ENCODE measurements at regions not wholly inside any gene's neighbourhood (a gene's known extent, or its start where the extent isn't known, plus 50 kb on each side); places are given as distances from the start of the nearest gene placed in this dataset.

GRCh38 chr9:105835721-105836120 is 141.4 kb downstream of the TMEM38B start:
- no peak for DNase-seq (ENCODE audit: low read depth)
- TF ChIP-seq CTCF (IDR thresholded peaks at IDR 0.05; ENCODE audit: control insufficient read depth, extremely low read depth, insufficient read depth), result no peak
- H3K4me3 ChIP-seq (ENCODE audit: low read depth, low read length), result no peak overlapping the region

- DNase-seq (ENCODE audit: low read depth), result no peak
- no peak overlapping the region for H3K4me3 ChIP-seq (ENCODE audit: low read depth, low read length)
- no peak for TF ChIP-seq CTCF (IDR thresholded peaks at IDR 0.05; ENCODE audit: control insufficient read depth, extremely low read depth, insufficient read depth)
These were observed 142.8 kb downstream of the TMEM38B start for GRCh38 chr9:105836936-105837660.

- no peak overlapping the region for H3K4me3 ChIP-seq (ENCODE audit: low read depth, low read length)
- TF ChIP-seq CTCF (IDR thresholded peaks at IDR 0.05; ENCODE audit: control insufficient read depth, extremely low read depth, insufficient read depth), result no peak
- DNase-seq (ENCODE audit: low read depth), result no peak
These were observed 147.2 kb downstream of the TMEM38B start for GRCh38 chr9:105841562-105841961.

GRCh38 chr9:105842023-105842644 is 147.8 kb downstream of the TMEM38B start:
- DNase-seq (ENCODE audit: low read depth), result peak; percentile 7
- TF ChIP-seq CTCF (IDR thresholded peaks at IDR 0.05; ENCODE audit: control insufficient read depth, extremely low read depth, insufficient read depth), result peak; percentile 67

GRCh38 chr9:105846825-105847224 is 152.5 kb downstream of the TMEM38B start:
- H3K4me3 ChIP-seq (ENCODE audit: low read depth, low read length), result no peak overlapping the region
- no peak for TF ChIP-seq CTCF (IDR thresholded peaks at IDR 0.05; ENCODE audit: control insufficient read depth, extremely low read depth, insufficient read depth)
- DNase-seq (ENCODE audit: low read depth), result no peak

More at GRCh38 chr9:105842023-105842644, 147.8 kb downstream of the TMEM38B start:
- H3K4me3 ChIP-seq (ENCODE audit: low read depth, low read length), result no peak overlapping the region

- DNase-seq (ENCODE audit: low read depth), result no peak
- no peak for TF ChIP-seq CTCF (IDR thresholded peaks at IDR 0.05; ENCODE audit: control insufficient read depth, extremely low read depth, insufficient read depth)
- no peak overlapping the region for H3K4me3 ChIP-seq (ENCODE audit: low read depth, low read length)
These were observed 156.6 kb downstream of the TMEM38B start for GRCh38 chr9:105850852-105851500.

All from LNCaP clone FGC (cell line).